GM19395 (cell line): ENCODE measurements at regions not wholly inside any gene's neighbourhood (a gene's known extent, or its start where the extent isn't known, plus 50 kb on each side); places are given as distances from the start of the nearest gene placed in this dataset.
A peak's percentile ranks its signal among the peaks of the same experiment; 100 is the strongest.

Source experiments
- ATAC-seq: cut with Tn5 transposase; IDR thresholded peaks from one replicate; pipeline ENCODE4 v1.9.1; 2021; ENCODE audit warnings: mild to moderate bottlenecking, moderate library complexity; ENCODE audit not compliant: unreplicated experiment

- ATAC-seq, result no peak
Measured at GRCh38 chr13:72258340-72258981, 391.5 kb upstream of the DACH1 start.

DNA sequence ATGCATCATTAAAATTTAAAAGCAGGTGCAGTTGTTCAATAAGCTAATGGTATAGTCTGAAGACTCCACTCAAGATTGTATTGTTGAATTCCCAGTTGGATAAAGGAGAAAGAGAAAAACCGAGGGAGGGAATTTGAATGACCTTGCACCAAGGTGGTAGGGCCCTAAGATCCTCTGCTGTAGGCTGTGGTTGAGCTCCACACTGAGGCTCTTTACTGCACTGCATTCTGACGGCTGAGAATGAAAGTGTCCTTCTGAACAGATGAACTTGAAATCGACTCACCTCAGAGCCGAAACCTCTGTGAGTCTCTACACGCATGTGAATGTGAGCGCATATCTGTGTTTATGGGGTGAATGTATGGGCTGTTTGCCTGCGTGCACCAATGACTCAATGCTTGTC is 388.9 kb upstream of the DACH1 start:
- ATAC-seq, result no peak

DNA sequence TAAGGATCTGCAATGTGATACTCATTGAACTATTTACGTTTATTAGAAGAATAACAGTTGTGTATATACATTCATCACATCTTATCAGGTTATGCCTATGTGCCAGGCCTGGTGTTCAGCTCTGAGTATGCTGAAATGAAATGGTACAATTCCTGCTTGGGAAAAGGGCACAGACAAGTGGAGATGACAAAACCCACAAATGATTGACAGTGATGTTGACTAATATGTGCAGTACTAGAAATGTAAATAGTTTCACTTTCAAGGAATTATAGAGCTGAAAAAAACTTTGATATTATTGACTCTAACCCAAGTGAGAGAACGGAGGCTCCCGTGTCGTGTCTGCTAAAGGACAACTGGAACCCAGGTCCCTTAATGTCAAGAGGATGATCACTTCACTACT is 386.8 kb upstream of the DACH1 start:
- no peak for ATAC-seq

GRCh38 chr13:72246396-72246795 is 379.4 kb upstream of the DACH1 start:
- no peak for ATAC-seq

- no peak for ATAC-seq
Measured at GRCh38 chr13:72244788-72245187, 377.8 kb upstream of the DACH1 start.

GRCh38 chr13:72230131-72230530 is 363.1 kb upstream of the DACH1 start:
- ATAC-seq, result no peak

- ATAC-seq, result no peak
Measured at GRCh38 chr13:72229067-72229466, 362.1 kb upstream of the DACH1 start.

DNA sequence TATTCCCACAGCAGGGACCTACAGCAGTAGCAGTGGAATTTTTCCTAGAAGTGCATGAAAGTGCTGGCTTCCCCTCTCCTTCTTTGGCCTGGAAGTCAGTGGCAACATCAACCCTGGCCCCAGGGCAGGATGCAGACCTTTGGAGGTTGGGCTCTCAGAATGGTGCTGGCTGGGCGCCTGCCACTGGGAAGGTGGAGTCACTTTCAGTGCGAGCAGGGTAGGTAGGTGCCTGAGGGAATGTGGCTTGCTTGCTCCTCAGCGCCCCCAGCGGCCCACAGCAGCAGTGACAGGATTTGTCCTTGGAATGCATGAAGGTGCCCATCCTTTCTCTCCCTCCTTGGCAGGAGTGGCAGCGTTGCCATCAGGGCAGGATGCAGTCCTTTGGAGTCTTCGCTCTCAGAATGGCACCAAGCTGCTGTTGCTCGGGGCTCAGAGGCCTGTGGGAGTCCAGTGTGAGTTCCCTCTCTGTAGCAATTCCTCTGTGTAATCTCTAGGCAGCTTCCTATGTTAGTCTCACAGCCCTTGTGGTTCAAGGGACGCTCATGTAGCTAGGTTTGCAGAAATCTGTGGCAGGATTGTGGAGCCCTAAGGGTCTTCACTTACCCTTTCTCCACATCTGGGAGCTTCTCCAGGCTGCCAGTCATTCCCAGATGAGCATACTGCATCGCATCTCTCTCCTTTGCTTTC is 354.4 kb upstream of the DACH1 start:
- peak; percentile 67 for ATAC-seq

GRCh38 chr13:72218966-72219365 is 352.0 kb upstream of the DACH1 start:
- peak; percentile 86 for ATAC-seq

DNA sequence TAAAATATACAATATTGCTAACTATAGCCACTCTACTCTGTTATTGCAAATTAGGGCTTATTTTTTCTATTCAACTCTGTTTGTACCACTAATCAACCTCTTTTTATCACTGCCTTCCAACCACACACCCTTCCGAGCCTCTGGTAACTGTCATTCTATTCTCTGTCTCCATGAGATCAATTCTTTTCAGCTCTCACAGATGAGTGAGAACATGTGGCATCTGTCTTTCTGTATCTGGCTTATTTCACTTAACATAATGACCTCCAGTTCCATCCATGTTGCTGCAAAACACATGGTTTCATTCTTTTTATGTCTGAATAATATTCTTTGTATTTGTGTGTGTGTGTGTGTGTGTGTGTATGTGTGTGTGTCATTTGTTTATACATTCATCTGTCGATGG is 350.1 kb upstream of the DACH1 start:
- no peak for ATAC-seq

GRCh38 chr13:72208112-72208645 is 341.2 kb upstream of the DACH1 start:
- no peak for ATAC-seq

- ATAC-seq, result no peak
Measured at GRCh38 chr13:72205773-72206172, 338.8 kb upstream of the DACH1 start.

GRCh38 chr13:72204291-72204690 is 337.3 kb upstream of the DACH1 start:
- no peak for ATAC-seq

DNA sequence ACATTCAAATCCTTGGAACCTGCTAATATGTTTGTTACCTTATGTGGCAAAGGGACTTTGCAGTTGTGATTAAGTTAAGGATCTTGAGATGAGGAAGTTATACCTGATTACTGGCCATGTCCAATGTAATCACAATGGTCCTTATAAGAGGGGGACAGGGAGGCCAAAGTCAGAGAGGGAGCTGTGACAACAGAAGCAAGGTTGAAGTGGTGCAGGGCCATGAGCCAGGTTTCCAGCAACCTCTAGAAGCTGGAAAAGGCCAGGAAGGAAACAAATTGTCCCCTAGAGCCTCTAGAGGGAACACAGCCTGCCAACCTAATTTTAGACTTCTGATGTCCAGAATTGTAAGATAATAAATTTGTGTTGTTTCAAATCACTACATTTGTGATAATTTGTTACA is 334.7 kb upstream of the DACH1 start:
- no peak for ATAC-seq

DNA sequence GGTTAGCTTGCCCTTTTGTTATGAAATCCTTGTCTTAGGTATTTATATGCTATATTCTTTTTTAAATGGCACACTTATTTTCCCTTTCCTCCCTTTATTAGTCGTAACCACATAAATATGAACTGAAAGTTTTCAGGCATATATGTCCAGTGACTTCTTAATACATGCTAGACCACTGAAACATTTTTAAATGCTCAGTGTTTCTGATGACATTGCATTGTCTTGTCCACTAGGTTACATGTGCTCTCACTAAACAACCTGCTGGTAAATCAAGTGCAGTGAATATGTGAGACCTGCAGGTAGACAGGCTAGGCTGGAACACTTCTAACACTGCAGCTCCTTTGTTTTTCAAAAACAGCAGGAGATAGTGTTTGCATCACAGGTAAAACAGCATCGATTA is 332.6 kb upstream of the DACH1 start:
- no peak for ATAC-seq

GRCh38 chr13:72198967-72199560 is 332.1 kb upstream of the DACH1 start:
- no peak for ATAC-seq

GRCh38 chr13:72198042-72198441 is 331.0 kb upstream of the DACH1 start:
- ATAC-seq, result no peak

GRCh38 chr13:72195044-72195704 is 328.2 kb upstream of the DACH1 start:
- ATAC-seq, result no peak

- ATAC-seq, result no peak
Measured at GRCh38 chr13:72194523-72194922, 327.5 kb upstream of the DACH1 start.

- ATAC-seq, result no peak
Measured at GRCh38 chr13:72186730-72187422, 319.9 kb upstream of the DACH1 start.

DNA sequence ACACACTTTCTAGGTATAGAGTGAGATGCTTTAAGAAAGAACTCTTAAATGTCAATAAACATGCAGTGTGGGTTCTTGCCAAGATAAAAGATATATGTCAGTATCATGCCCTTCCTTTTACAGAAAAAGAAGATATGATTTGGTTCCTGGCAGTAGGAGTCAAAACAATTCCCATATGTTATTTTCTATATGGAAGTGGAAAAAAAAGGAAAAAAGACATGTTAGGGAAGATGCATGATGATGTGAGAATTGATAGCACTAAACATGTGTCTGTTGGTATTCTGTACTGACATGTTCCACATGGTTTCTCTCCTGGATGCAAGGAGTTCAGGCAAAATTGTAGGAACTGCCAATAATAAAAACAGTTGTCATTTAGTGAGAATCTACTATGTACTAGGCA is 318.8 kb upstream of the DACH1 start:
- no peak for ATAC-seq
